Esophagus squamous epithelium (tissue), 4 donors: ENCODE measurements at regions not wholly inside any gene's neighbourhood (a gene's known extent, or its start where the extent isn't known, plus 50 kb on each side); places are given as distances from the start of the nearest gene placed in this dataset.

Experiments used
- POLR2A ChIP-seq, 4 donors: fragments of 450-650 bp; IDR thresholded peaks; one replicate each; pipeline ENCODE4 v1.6.1; 2017; ENCODE audit warnings: antibody characterized with exemption in 4 of 4, mild to moderate bottlenecking in 4 of 4, moderate library complexity in 3 of 4
- TF ChIP-seq, protein P1 (sequence below), 6 experiments: fragments of 450-650 bp in 4 of 6; fragments of 200-600 bp in 2 of 6; sonication (generic) in 2 of 6; IDR thresholded peaks; one replicate each; pipeline ENCODE4 v1.5.1; 2016 to 2019; ENCODE audit warnings: antibody characterized with exemption in 6 of 6, mild to moderate bottlenecking in 4 of 6, moderate library complexity in 4 of 6

DNA sequence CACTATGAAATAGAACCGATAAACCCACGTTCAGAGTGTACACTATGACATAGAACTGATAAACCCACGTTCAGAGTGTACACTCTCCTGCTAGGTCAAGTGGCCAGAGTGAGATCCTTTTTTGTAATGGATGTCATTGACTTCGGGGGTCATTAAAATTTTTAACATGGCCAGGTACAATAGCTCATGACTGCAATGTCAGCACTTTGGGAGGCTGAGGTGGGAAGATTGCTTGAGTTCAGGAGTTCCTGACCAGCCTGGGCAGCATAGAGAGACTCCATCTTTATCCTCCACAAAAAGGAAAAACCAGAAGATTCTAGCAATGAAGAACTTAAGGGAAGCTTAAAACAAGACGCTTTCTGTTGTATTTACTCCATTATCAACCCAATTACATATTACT, 439.7 kb upstream of the FRG1 start:
- TF ChIP-seq, protein P1, sequence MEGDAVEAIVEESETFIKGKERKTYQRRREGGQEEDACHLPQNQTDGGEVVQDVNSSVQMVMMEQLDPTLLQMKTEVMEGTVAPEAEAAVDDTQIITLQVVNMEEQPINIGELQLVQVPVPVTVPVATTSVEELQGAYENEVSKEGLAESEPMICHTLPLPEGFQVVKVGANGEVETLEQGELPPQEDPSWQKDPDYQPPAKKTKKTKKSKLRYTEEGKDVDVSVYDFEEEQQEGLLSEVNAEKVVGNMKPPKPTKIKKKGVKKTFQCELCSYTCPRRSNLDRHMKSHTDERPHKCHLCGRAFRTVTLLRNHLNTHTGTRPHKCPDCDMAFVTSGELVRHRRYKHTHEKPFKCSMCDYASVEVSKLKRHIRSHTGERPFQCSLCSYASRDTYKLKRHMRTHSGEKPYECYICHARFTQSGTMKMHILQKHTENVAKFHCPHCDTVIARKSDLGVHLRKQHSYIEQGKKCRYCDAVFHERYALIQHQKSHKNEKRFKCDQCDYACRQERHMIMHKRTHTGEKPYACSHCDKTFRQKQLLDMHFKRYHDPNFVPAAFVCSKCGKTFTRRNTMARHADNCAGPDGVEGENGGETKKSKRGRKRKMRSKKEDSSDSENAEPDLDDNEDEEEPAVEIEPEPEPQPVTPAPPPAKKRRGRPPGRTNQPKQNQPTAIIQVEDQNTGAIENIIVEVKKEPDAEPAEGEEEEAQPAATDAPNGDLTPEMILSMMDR (IDR thresholded peaks at IDR 0.05), result no peak
- TF ChIP-seq POLR2A (IDR thresholded peaks at IDR 0.05), result no peak
